ENCODE measurements at regions not wholly inside any gene's neighbourhood (a gene's known extent, or its start where the extent isn't known, plus 50 kb on each side); places are given as distances from the start of the nearest gene placed in this dataset.
A peak's percentile ranks its signal among the peaks of the same experiment; 100 is the strongest.

GRCh38 chr4:108567831-108568230, 52.5 kb upstream of the RPL34 start:
- DNase-seq (ENCODE audit: low spot score), result no peak

GRCh38 chr4:108561116-108561515, 59.3 kb upstream of the RPL34 start:
- DNase-seq (ENCODE audit: low spot score), result no peak

DNA sequence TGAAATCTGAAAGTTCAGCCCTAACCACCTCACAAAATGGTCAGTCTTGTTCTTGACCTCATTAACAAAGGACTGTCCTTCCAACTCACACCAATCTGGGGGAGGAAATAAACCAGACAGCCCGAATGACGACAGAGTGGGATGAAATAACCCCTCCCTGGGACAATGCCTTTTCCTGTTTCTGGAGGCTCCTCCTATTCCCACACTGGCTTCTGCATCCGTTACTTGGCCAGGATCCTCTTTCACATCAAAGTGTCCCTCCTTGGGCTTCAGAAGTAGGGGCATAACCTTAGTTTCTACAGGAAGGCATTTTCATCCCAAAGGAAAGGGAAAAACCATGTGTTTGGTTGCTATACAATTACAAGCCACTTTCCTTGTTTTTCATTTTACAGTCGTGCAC, 59.8 kb upstream of the RPL34 start:
- no peak for DNase-seq (ENCODE audit: low spot score)

DNA sequence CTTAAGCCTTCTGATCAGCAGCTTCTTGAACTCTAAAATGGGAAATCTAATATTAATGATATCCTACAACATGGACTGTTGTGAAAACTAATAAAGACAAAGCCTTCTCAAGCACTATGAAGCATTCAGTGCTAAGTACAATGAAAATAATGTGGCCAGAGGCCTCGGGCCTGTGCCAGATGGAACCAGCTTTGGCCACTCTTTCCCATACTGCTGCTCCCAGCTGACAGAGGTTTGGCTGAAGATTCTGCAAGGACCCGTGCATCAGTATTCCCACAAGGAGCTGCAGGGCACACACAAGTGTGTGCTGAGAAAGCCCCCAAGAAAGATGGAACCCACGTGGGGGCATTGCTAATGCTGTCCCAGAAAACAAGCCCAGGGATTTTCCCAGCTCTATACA, 60.5 kb upstream of the RPL34 start:
- no peak for DNase-seq (ENCODE audit: low spot score)

DNA sequence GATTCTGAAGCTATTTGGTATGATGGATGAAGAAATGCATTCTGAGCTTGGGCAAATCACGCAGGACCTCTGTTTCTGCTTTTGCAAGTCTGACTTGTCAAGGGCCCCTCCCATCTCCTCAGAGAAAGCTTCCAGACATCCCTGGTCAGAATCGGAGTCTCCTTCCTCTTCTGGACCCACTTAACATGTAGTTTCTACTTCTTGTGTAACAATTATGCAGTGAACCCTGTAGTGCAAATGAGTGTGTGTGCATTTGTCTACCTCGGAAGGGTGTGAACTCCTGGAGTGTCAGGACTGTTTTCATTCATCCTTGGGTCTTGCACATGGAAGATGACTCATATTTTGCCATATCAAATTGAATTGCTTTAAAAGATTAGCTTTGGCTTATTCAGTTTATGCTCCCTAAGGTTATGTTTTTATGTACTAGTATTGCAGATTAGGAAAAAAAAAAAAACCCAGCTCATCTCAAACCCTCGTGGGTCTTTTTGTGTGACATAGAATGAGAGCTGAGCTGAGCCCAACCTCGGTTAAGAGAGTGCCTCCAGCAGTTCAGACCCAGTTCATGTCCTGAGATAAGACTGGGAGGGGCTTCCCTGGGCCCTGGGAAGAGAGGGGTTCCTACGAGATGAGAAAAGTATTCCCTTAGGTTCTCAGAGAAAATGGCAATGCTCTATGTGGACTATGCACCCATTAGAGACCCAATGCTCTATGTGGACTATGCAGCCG, 61.1 kb upstream of the RPL34 start:
- no peak for DNase-seq (ENCODE audit: low spot score)

GRCh38 chr4:108556588-108557200, 63.7 kb upstream of the RPL34 start:
- DNase-seq (ENCODE audit: low spot score), result peak; percentile 59

DNA sequence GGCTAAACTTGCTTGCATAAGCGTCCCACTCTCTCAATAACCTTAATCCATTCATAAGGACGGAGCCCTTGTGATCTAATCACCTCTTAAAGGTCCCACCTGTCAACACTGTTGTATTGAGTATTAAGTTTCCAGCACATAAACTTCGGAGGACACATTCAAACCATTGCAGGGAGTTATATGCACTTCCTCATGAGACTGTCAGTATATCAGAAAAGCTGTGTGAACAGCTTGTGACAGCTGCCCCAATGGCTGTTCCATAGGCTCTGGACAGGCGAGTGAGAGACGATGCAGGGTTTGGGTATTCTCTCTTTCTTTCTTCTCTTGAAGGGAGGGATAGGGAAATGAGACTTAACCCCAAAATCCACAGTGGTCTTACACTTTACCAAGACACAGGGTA, 64.2 kb upstream of the RPL34 start:
- no peak for DNase-seq (ENCODE audit: low spot score)

- DNase-seq (ENCODE audit: low spot score), result no peak
Measured at GRCh38 chr4:108555701-108556100, 64.7 kb upstream of the RPL34 start.

DNA sequence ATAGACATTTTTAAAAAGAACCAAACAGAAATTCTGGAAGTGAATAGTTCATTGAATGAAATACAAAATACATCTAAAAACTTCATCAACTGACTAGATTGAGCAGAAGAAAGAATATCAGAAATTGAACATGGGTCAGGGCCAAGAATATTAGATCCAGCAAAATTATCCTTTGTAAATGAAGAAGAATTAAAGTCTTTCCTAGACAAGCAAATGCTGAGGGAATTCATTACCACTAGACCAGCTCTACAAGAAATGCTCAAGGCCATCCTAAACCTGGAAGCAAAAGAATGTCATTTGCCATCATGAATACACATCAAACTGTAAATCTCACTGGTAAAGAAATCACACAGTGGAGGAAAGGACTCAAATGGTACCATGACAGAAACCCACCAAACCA, 72.7 kb upstream of the RPL34 start:
- no peak for DNase-seq (ENCODE audit: low spot score)

DNA sequence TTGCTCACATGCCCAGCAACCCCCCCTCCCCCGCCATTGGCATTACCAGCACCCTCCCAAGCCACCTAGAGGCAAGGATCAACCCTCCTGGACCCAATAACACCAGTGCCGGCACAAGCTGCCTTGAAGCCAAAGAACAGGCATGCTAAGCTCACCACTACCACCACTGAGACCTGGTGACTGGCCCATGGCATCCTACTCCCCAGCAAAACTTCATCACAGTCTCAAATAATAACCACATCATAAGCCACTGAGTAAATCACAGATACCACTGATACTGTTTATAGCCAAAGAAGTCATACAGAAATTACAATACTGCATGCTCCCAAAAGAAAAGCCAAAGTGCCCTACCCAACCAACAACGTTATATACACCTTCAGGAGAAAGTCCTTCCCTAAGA, 73.6 kb upstream of the RPL34 start:
- DNase-seq (ENCODE audit: low spot score), result no peak

DNA sequence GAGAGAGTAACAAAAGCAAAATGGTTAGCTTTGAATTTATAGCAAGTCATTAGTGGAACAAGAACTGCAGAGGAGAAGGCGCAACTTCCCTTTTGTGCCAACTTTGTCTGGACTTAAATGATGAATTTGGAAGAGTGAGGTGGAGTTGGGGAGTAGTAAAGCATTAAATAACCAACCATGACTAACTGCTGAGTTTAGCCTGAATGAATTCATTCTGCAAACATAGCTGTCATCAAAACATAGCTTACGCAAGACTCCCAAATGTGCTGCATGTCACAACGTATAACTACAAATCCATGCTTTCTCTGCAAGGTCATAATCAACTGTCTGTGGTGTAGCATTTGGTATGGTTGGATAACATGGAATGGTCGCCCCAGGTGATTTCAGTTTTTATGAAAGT, 75.9 kb upstream of the RPL34 start:
- DNase-seq (ENCODE audit: low spot score), result no peak

DNA sequence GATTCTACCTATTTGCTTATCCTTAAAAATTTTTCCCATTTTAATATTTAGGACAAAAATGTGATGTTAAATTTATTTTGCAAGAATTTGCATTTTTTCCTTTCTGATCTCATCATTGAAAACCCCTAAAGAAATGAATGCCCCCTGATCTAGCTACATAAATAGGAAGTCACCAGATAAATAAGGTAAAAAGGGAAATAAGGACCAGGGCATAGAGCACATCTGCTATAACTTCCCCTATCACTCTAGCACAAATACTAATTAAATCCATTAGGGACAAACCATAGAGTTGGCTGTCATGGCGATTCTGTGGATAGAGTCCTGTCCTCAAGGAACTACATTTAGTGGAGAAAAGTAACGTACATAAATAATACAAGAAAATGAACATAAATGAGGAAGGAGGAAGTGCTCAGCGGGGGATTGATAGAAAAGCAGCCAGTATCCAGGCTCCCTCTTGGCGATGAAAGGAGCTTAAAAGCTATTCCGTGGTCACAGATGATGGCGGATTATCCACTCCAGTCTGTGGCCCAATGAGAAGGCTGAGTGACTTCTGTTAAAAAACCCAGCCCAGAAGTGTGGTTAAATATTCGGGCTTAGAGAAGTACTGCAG, 76.9 kb upstream of the RPL34 start:
- peak; percentile 43 for DNase-seq (ENCODE audit: low spot score)

GRCh38 chr4:108540536-108540935, 79.8 kb upstream of the RPL34 start:
- DNase-seq (ENCODE audit: low spot score), result no peak

DNA sequence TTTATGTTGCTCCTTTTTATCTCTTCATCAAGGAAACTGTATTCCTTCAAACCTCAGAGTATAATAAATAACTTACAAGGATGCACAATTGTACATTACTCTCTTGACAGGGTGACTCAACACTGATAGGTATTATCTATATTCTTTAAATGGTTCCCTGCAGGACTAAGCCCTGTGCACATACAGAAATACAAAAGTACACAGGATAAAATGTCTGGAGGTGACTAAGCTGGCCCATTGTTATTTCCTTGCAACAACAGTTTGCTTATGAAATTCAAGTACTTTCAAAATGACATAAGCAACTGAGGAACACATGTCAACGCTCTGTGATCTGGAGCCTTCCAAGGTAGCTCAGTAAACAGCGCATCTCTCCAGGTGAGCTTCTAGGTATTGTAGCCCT, 83.8 kb upstream of the RPL34 start:
- DNase-seq (ENCODE audit: low spot score), result no peak

DNA sequence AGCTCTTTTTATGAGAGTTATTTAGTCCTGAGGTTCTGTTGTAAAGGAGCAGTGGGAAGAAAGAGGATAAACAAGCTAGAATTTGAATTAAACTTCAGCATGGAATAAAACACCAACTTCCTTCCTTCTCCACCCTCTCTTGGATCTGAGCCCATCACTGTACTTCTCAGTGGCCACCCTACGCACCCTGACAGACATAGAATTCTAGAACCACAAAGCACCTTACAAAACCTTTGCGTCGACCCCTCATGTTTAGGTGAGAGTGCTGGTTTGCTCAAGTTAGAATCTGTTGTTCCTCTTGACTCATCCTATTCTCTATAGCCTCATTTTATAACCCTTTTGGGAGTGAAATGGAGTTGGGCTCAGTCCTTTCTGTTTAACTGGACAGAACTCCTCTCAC, 84.6 kb upstream of the RPL34 start:
- no peak for DNase-seq (ENCODE audit: low spot score)

GRCh38 chr4:108533876-108534275, 86.5 kb upstream of the RPL34 start:
- DNase-seq (ENCODE audit: low spot score), result no peak

DNA sequence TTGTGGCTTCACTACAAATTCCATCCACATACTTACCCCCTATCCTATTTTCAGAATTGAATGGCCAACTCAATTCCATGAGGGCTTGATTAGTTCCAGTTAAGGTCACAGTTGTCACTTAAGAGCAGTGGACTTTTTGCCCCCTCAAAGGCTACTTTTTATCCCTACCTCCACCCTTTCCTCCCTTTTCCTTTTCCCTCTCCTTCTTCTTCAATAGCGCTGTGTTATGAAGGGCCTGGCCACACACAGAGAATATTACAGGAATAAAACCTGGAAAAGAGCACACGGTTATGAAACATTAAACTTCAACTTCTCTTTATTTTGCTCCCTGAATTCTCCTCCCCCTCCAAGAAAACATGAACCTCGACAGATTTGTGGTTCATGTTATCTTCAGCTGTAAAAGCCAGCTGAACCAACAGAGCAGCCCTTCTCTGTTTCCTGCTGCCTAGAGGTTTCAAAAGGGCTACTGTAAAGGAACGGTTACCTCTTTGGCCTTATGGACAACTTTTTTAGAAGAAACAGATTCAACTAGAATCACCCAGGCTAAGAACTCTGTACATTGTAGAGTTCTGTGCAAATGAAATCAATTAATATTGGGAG, 87.0 kb upstream of the RPL34 start:
- DNase-seq (ENCODE audit: low spot score), result no peak

DNA sequence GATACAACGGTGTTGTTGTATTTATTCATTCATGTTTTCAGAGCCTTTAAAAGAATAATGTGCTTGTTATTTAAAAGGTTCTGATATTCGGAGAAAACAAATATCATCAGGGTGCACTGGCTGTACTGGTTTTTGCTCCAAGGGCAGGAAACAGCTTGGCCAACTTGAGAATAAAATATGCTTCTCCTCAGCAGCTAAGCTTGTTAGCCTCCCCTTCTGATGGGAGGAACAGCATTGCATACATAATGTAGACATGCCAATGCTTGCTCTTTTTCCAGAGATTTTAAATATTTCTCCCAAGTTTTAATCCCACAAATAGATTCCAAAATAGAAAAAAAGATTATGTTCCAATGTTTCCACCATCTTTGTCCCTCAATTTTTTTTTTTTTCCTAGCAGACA, 87.6 kb upstream of the RPL34 start:
- no peak for DNase-seq (ENCODE audit: low spot score)

DNA sequence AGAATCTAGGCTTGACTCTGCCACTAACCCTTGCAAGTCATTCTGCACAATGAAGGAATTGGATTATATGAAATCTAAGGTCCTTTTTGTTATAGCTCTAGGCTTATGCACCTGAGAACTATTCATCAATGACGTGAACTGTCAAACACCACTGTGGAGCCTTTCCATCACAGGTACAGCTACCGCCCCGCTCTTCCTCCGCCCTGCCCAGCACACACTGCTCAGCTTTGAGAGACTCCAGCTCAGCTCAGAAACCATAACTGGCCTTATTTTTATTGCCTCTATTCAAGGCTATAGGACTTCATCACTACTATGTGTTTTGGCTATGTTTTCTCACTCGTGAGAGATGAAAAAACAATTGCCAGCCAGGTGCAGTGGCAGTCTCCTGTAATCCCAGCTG, 88.2 kb upstream of the RPL34 start:
- no peak for DNase-seq (ENCODE audit: low spot score)

GRCh38 chr4:108531461-108531860, 88.9 kb upstream of the RPL34 start:
- DNase-seq (ENCODE audit: low spot score), result no peak

DNA sequence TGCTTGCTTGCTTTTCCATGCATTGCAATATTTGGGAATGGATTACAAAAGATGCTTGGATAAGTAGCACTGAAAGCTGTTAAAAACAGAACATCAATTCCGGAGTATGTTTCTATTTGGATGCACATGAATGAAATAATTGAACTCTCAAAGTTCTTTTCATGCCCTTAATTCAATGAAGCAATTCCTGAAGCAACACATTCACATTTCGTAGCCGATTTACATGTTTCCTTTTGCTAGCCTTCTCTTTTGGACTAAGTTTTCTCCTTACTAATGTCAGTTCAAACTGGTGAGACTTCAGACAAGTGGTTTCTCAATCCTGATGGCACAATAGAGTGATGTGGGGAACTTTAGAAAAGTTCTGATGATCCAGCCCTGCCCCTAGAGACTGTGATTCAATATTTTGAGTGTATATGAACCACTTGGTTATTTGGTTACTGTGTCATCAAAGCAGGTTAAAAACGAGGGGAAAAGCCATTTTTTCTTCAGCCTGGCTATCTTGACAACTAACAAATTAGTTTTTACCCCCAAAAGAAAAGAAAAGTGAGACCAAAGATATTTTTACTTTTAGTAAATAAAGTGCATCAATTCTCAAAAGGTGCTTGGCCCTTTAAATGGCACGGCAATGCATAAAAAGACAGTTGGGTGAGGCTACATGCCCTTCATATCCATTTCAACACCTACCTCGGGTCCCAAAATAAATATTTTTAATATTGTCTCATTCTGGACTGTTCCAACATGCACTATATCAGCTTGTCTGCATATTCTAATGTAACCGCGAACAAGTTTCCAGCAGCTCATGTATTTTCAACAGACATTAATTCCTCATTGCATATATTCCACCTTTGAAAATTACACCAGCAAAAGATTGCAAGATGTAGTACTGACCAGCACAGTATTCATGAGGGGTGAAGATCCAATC, 90.1 kb upstream of the RPL34 start:
- no peak for DNase-seq (ENCODE audit: low spot score)

DNA sequence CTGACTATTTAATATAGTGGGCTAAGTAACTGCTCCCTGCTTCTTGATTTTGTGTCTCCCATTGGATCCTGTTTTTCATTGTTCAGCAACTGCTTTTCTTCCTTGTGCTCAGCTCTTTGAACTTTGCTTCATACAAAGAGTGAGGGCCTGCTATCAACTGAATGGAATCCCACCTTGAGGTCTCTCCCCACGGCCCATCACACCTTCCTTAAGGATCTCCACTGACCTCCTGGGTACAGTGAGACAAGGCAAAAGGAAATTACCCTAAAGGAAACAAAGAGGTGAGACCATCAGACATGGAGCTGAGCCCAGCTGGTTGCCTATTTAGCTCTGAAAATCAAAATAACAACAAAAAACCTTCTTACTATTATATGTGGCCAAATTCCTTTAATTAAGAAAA, 91.3 kb upstream of the RPL34 start:
- no peak for DNase-seq (ENCODE audit: low spot score)

All from germinal center (tissue), 1 donor.